Gastrocnemius medialis (tissue), 4 donors: ENCODE measurements at regions not wholly inside any gene's neighbourhood (a gene's known extent, or its start where the extent isn't known, plus 50 kb on each side); places are given as distances from the start of the nearest gene placed in this dataset.

ENCODE experiments used
- ATAC-seq, 2 donors: fragments of 150-250 bp; one replicate each; pipeline ENCODE4 v1.9.1; 2016
- DNase-seq, 2 donors: peaks; one replicate each; pipeline ENCODE4 v3.0.0-alpha.2; 2019
- H3K27ac ChIP-seq, 4 donors: fragments of 200-600 bp; sonication (generic); 1 replicate in 1 of 4; 2 replicates in 3 of 4; pipeline ENCODE4 v1.5.1; 2016 to 2018; ENCODE audit warnings: mild to moderate bottlenecking in 2 of 4, moderate library complexity in 1 of 4
- H3K27me3 ChIP-seq, 3 donors: fragments of 200-600 bp; sonication (generic) in 2 of 3; 1 replicate in 1 of 3; 2 replicates in 2 of 3; pipeline versions ENCODE4 v1.5.1 to v1.6.0; 2016 to 2019; ENCODE audit warnings: mild to moderate bottlenecking in 1 of 3, moderate library complexity in 1 of 3
- H3K36me3 ChIP-seq, 2 donors: fragments of 200-600 bp; sonication (generic) in 1 of 2; one replicate each; pipeline ENCODE4 v1.5.1; 2017 to 2018
- H3K4me1 ChIP-seq, 2 donors: fragments of 200-600 bp; sonication (generic) in 1 of 2; one replicate each; pipeline ENCODE4 v1.5.1; 2016 to 2017; ENCODE audit warnings: mild to moderate bottlenecking in 2 of 2
- H3K4me3 ChIP-seq, 4 donors: fragments of 200-600 bp; sonication (generic) in 3 of 4; 1 replicate in 1 of 4; 2 replicates in 3 of 4; pipeline ENCODE4 v1.5.1; 2016 to 2019; ENCODE audit warnings: mild to moderate bottlenecking in 2 of 4
- H3K9me3 ChIP-seq, 3 donors: fragments of 200-600 bp; sonication (generic) in 2 of 3; 1 replicate in 1 of 3; 2 replicates in 2 of 3; pipeline ENCODE4 v1.5.1; 2016 to 2019
- POLR2A ChIP-seq, 2 donors: fragments of 450-650 bp; IDR thresholded peaks; one replicate each; pipeline ENCODE4 v1.6.1; 2017; ENCODE audit warnings: antibody characterized with exemption in 2 of 2, mild to moderate bottlenecking in 2 of 2, moderate library complexity in 2 of 2
- in situ Hi-C, 4 donors: fragments of 200-750 bp; cut with MboI; loops; one replicate each; pipeline versions ENCODE4 v1.15.0 to v1.8.0; 2017; ENCODE audit warnings: low sequenced_read_pairs in 4 of 4
- intact Hi-C: fragments of 100-400 bp; cut with DNase I; formaldehyde crosslinking; loops from one replicate; pipeline ENCODE4 v1.15.1; 2023; ENCODE audit warnings: low total_unique reads
- TF ChIP-seq, protein P1 (sequence below), 5 experiments: fragments of 450-650 bp in 3 of 5; fragments of 200-600 bp in 2 of 5; sonication (generic) in 2 of 5; IDR thresholded peaks in 4 of 5; conservative IDR thresholded peaks in 1 of 5; 1 replicate in 4 of 5; 2 replicates in 1 of 5; pipeline ENCODE4 v1.5.1; 2016 to 2019; ENCODE audit warnings: antibody characterized with exemption in 5 of 5, mild to moderate bottlenecking in 3 of 5, moderate library complexity in 3 of 5

DNA sequence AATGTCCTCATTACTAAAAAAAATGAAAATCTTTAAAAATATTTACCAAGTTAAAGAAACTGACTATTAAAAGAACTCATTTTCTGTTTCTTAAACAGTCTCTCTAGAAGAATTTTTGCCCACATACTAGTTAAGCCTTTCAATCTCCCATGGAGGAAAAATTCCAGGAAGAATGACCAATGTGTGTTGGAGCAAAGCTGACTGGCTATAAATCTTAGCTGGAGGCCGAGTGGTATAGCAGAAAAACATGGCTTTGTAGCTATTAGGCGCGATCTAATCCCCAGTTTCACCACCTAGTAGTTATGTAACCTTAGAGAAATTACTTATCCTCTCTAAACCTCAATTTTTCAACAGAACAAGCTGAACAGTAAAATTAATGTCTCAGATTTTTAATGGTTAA lies 135.5 kb upstream of the PRLR start:
- H3K27me3 ChIP-seq: no peaks in the 10 kb centered on the region
- H3K9me3 ChIP-seq: no peaks in the 10 kb centered on the region
- H3K27ac ChIP-seq: no peak overlapping the region
- no peaks in the 10 kb centered on the region for H3K4me1 ChIP-seq
- in situ Hi-C loops (no loop called here), intact Hi-C loops (no loop called here)
- no peak for TF ChIP-seq POLR2A (IDR thresholded peaks at IDR 0.05)
- TF ChIP-seq, protein P1, sequence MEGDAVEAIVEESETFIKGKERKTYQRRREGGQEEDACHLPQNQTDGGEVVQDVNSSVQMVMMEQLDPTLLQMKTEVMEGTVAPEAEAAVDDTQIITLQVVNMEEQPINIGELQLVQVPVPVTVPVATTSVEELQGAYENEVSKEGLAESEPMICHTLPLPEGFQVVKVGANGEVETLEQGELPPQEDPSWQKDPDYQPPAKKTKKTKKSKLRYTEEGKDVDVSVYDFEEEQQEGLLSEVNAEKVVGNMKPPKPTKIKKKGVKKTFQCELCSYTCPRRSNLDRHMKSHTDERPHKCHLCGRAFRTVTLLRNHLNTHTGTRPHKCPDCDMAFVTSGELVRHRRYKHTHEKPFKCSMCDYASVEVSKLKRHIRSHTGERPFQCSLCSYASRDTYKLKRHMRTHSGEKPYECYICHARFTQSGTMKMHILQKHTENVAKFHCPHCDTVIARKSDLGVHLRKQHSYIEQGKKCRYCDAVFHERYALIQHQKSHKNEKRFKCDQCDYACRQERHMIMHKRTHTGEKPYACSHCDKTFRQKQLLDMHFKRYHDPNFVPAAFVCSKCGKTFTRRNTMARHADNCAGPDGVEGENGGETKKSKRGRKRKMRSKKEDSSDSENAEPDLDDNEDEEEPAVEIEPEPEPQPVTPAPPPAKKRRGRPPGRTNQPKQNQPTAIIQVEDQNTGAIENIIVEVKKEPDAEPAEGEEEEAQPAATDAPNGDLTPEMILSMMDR (IDR thresholded peaks at IDR 0.05 in 4 of 5, conservative IDR thresholded peaks at IDR 0.05 in 1 of 5): no peak
- no peak for ATAC-seq
- no peak for DNase-seq
- no peaks in the 10 kb centered on the region for H3K36me3 ChIP-seq
- H3K4me3 ChIP-seq: no peak overlapping the region

DNA sequence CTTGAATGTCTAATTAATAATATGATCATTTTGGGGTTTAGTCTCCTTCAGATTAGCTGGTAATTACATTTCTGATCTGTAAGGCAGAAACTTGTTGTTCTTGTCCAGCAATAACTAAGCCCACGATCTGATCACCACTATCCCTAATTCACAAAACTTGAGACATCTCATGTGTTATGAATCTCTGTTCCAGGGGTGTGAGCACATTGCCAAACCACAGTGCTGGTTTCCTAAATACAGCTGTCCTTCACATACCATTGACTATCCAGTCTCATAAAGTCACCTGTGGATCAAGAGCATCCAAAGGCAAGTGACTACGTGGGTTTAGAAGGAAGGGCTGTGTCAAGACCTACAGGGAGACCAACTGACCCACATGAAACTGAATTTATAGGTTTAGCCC lies 134.1 kb upstream of the PRLR start:
- in situ Hi-C loops (no loop called here), intact Hi-C loops (no loop called here)
- DNase-seq (no peak), ATAC-seq (peak in 1 of 2 donors; percentile 69)
- no peak overlapping the region for H3K27ac ChIP-seq
- no peaks in the 10 kb centered on the region for H3K36me3 ChIP-seq
- no peaks in the 10 kb centered on the region for H3K27me3 ChIP-seq
- H3K9me3 ChIP-seq: no peaks in the 10 kb centered on the region
- no peak overlapping the region for H3K4me3 ChIP-seq
- no peaks in the 10 kb centered on the region for H3K4me1 ChIP-seq
- TF ChIP-seq POLR2A (IDR thresholded peaks at IDR 0.05): no peak
- TF ChIP-seq, protein P1 (IDR thresholded peaks at IDR 0.05 in 4 of 5, conservative IDR thresholded peaks at IDR 0.05 in 1 of 5): no peak

DNA sequence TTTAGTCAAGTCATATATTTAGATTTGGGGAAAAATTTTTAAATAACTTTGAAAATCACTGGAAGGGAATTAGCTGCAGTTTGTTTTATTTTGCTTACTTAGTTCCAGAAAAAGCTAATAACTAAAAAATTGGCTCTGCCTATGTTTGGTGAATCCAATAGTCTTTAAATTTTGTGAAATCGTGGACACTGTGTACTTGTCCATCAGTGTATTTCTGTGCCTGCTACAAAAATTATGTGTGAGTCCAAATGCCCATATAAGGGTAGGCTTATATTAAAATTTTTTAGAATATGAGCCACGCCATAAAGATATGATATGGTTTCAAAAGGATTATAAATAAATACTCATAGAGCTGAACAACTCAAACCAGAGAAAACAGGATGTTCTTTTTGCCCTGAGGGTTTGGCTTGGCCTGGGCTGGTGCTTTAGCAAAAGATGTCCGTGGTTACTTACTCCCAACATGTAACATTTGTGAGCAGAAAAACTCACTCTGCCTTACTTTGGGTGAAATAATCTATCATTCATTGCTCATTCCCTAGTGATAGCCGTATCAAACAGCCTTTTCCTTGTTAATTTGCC lies 133.2 kb upstream of the PRLR start:
- in situ Hi-C loops: no loop called here
- intact Hi-C loops: no loop called here
- Histone ChIP-seq H3K36me3 (no peaks in the 10 kb centered on the region), H3K4me3 (no peak overlapping the region), H3K9me3 (no peaks in the 10 kb centered on the region), H3K27ac (peak overlapping the region in 1 of 4 donors; percentile 38), H3K4me1 (no peaks in the 10 kb centered on the region), H3K27me3 (no peaks in the 10 kb centered on the region)
- no peak for TF ChIP-seq POLR2A (IDR thresholded peaks at IDR 0.05)
- TF ChIP-seq, protein P1 (IDR thresholded peaks at IDR 0.05 in 4 of 5, conservative IDR thresholded peaks at IDR 0.05 in 1 of 5): no peak
- DNase-seq: no peak
- ATAC-seq: no peak

DNA sequence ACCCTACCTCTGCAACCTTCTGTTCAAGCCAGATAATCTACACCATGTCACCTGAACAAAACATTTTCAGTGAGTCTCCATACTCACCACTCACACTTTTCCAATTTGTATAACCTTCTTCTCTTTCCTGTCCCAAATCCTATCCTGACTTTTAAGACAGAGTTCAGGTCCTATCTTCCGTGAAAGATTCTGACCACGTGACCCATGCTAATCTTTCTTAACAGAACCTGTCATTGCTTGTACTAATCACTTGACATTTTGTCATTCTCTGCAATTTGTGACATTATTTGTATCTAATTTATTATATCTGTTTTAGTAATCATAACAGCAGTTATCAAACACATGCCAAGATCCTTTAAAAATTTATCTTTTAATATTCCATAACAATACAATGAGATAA lies 132.5 kb upstream of the PRLR start:
- intact Hi-C loops (no loop called here), in situ Hi-C loops (no loop called here)
- Histone ChIP-seq H3K27ac (no peak overlapping the region), H3K4me1 (no peaks in the 10 kb centered on the region), H3K4me3 (no peak overlapping the region), H3K36me3 (no peaks in the 10 kb centered on the region), H3K9me3 (no peaks in the 10 kb centered on the region), H3K27me3 (no peaks in the 10 kb centered on the region)
- DNase-seq: no peak
- TF ChIP-seq POLR2A (IDR thresholded peaks at IDR 0.05): no peak
- TF ChIP-seq, protein P1 (IDR thresholded peaks at IDR 0.05 in 4 of 5, conservative IDR thresholded peaks at IDR 0.05 in 1 of 5): no peak
- no peak for ATAC-seq

DNA sequence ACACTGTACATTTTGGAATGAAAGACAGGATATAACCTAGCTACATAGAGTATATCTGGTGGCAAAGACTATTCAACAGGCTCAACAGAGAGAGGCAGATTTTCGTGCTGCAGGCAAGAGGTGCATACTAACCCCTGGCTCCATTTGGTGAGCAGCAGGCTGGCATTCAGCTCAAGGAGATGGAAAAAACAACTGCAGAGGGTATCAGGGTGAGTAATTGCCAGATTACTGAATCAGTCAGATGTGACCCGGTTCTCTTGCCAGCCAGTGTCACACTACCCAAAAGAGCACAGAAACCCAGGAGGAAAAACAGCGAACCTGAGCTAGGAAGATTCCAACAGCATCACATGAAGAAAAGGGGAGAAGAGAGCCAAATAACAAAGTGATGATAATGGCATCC lies 130.4 kb upstream of the PRLR start:
- TF ChIP-seq, protein P1 (IDR thresholded peaks at IDR 0.05 in 4 of 5, conservative IDR thresholded peaks at IDR 0.05 in 1 of 5): no peak
- no peak for TF ChIP-seq POLR2A (IDR thresholded peaks at IDR 0.05)
- no peaks in the 10 kb centered on the region for H3K36me3 ChIP-seq
- intact Hi-C loops: no loop called here
- no peaks in the 10 kb centered on the region for H3K27me3 ChIP-seq
- ATAC-seq (no peak), DNase-seq (no peak)
- H3K27ac ChIP-seq: no peak overlapping the region
- no peaks in the 10 kb centered on the region for H3K9me3 ChIP-seq
- in situ Hi-C loops: no loop called here
- H3K4me3 ChIP-seq: no peak overlapping the region
- no peaks in the 10 kb centered on the region for H3K4me1 ChIP-seq
